CD14-positive monocyte (primary cell): ENCODE measurements at regions not wholly inside any gene's neighbourhood (a gene's known extent, or its start where the extent isn't known, plus 50 kb on each side); places are given as distances from the start of the nearest gene placed in this dataset.

ENCODE experiments used
- DNase-seq, 3 donors: peaks; one replicate each; pipeline ENCODE4 v3.0.0-alpha.2; 2011 to 2022
- H2AFZ ChIP-seq: 2 replicates; pipeline ENCODE4 v1.6.0; 2012; ENCODE audit warnings: mild to moderate bottlenecking, low read depth, low read length, inconsistent platforms; ENCODE audit not compliant: insufficient read depth, poor library complexity, severe bottlenecking
- H3K27ac ChIP-seq, 2 donors: 1 replicate in 1 of 2; 2 replicates in 1 of 2; pipeline ENCODE4 v1.5.1; 2012 to 2013; ENCODE audit warnings: low read length in 2 of 2, control low read depth in 1 of 2, inconsistent platforms in 1 of 2, low read depth in 1 of 2, mild to moderate bottlenecking in 1 of 2
- H3K27me3 ChIP-seq, 2 donors: one replicate each; pipeline versions ENCODE4 v1.6.0 to v1.6.1; 2011 to 2013; ENCODE audit warnings: low read length in 2 of 2; ENCODE audit not compliant: control insufficient read depth in 2 of 2, insufficient read depth in 2 of 2
- H3K36me3 ChIP-seq, 2 donors: replicated peaks in 1 of 2; 1 replicate in 1 of 2; 2 replicates in 1 of 2; pipeline versions ENCODE4 v1.5.1 to v1.6.1; 2012 to 2013; ENCODE audit warnings: low read length in 2 of 2, control low read depth in 1 of 2, inconsistent platforms in 1 of 2, mild to moderate bottlenecking in 1 of 2; ENCODE audit not compliant: insufficient read depth in 2 of 2, control insufficient read depth in 1 of 2
- H3K4me1 ChIP-seq, 2 donors: 1 replicate in 1 of 2; 2 replicates in 1 of 2; pipeline versions ENCODE4 v1.5.1 to v1.6.1; 2012 to 2013; ENCODE audit warnings: low read length in 2 of 2, control low read depth in 1 of 2, inconsistent platforms in 1 of 2, mild to moderate bottlenecking in 1 of 2, moderate library complexity in 1 of 2; ENCODE audit not compliant: insufficient read depth in 2 of 2, control insufficient read depth in 1 of 2
- H3K4me2 ChIP-seq: replicated peaks from 2 replicates; pipeline ENCODE3; 2012; ENCODE audit warnings: low read length, moderate library complexity, mild to moderate bottlenecking; ENCODE audit not compliant: poor library complexity, severe bottlenecking; ENCODE audit errors: extremely low read depth
- H3K4me3 ChIP-seq, 3 experiments: fragments of 200-600 bp in 1 of 3; sonication (generic) in 1 of 3; replicated peaks in 1 of 3; 1 replicate in 2 of 3; 2 replicates in 1 of 3; pipeline ENCODE4 v1.5.1; 2011 to 2013; ENCODE audit warnings: low read length in 3 of 3, mild to moderate bottlenecking in 3 of 3, control low read depth in 2 of 3, low read depth in 2 of 3, inconsistent platforms in 1 of 3, moderate library complexity in 1 of 3
- H3K79me2 ChIP-seq: 2 replicates; pipeline ENCODE4 v1.6.0; 2012; ENCODE audit warnings: mild to moderate bottlenecking, control low read depth, inconsistent platforms, low read length, moderate library complexity; ENCODE audit not compliant: insufficient read depth
- H3K9ac ChIP-seq: 2 replicates; pipeline ENCODE4 v1.6.0; 2017; ENCODE audit warnings: low read length, mild to moderate bottlenecking; ENCODE audit not compliant: insufficient read depth, poor library complexity, severe bottlenecking
- H3K9me3 ChIP-seq, 2 donors: replicated peaks in 1 of 2; 1 replicate in 1 of 2; 2 replicates in 1 of 2; pipeline versions ENCODE4 v1.5.1 to v1.6.1; 2012 to 2013; ENCODE audit warnings: low read length in 2 of 2, control low read depth in 1 of 2; ENCODE audit not compliant: control insufficient read depth in 1 of 2, insufficient read depth in 1 of 2
- H4K20me1 ChIP-seq: 2 replicates; pipeline ENCODE4 v1.6.0; 2012; ENCODE audit warnings: mild to moderate bottlenecking, low read length, control low read depth, moderate library complexity; ENCODE audit not compliant: insufficient read depth
- H3K27ac Mint-ChIP-seq, 7 donors: one replicate each; pipeline ENCODE4 v1.8.0; 2020; ENCODE audit warnings: mild to moderate bottlenecking in 7 of 7, mixed read lengths in 7 of 7, moderate library complexity in 6 of 7, inconsistent platforms in 2 of 7
- H3K27me3 Mint-ChIP-seq, 3 donors: one replicate each; pipeline ENCODE4 v1.8.0; 2021 to 2022; ENCODE audit warnings: low read depth in 3 of 3, mild to moderate bottlenecking in 3 of 3, mixed read lengths in 3 of 3, moderate library complexity in 3 of 3, inconsistent platforms in 1 of 3
- H3K36me3 Mint-ChIP-seq, 2 donors: one replicate each; pipeline ENCODE4 v1.8.0; 2020; ENCODE audit warnings: mixed read lengths in 2 of 2, inconsistent platforms in 1 of 2, mild to moderate bottlenecking in 1 of 2
- H3K4me1 Mint-ChIP-seq: one replicate; pipeline ENCODE4 v1.8.0; 2020; ENCODE audit warnings: mild to moderate bottlenecking, mixed read lengths
- H3K4me3 Mint-ChIP-seq, 2 donors: one replicate each; pipeline ENCODE4 v1.8.0; 2020; ENCODE audit warnings: mild to moderate bottlenecking in 2 of 2, mixed read lengths in 2 of 2, moderate library complexity in 1 of 2
- H3K9me3 Mint-ChIP-seq, 7 donors: one replicate each; pipeline ENCODE4 v1.8.0; 2020 to 2022; ENCODE audit warnings: mixed read lengths in 7 of 7, mild to moderate bottlenecking in 6 of 7, moderate library complexity in 6 of 7, inconsistent platforms in 2 of 7
- CTCF ChIP-seq: fragments of 200-600 bp; IDR thresholded peaks from one replicate; pipeline ENCODE4 v1.8.0; 2022; ENCODE audit warnings: antibody characterized with exemption, mild to moderate bottlenecking
- WGBS: methylation state at CpG from one replicate; pipeline ENCODE4 v1.1.5; 2013; ENCODE audit warnings: missing lambda C conversion rate; ENCODE audit not compliant: insufficient coverage; 5-methylcytosine and 5-hydroxymethylcytosine counted together
- intact Hi-C, 2 donors: fragments of 100-400 bp; cut with micrococcal nuclease; formaldehyde crosslinking; loops; one replicate each; pipeline versions ENCODE4 v1.15.0 to v1.15.1; 2023

GRCh38 chr6:67812693-67813092 lies 822.4 kb upstream of the ADGRB3 start:
- Mint-ChIP-seq H3K27ac (no peak overlapping the region), H3K4me1 (no peaks in the 10 kb centered on the region), H3K4me3 (no peak overlapping the region), H3K27me3 (no peaks in the 10 kb centered on the region), H3K9me3 (peaks cover 8 to 17% (median 11%) of the 10 kb centered on the region in 7 donors), H3K36me3 (no peaks in the 10 kb centered on the region)
- no peak overlapping the region for H3K4me2 ChIP-seq
- H2AFZ ChIP-seq, result no peak overlapping the region
- no peaks in the 10 kb centered on the region for H3K27me3 ChIP-seq
- H3K9me3 ChIP-seq, result peaks cover 8 to 19% of the 10 kb centered on the region in 2 donors
- H3K36me3 ChIP-seq, result no peaks in the 10 kb centered on the region
- H3K27ac ChIP-seq, result no peak overlapping the region
- no peaks in the 10 kb centered on the region for H3K4me1 ChIP-seq
- no peaks in the 10 kb centered on the region for H4K20me1 ChIP-seq
- H3K79me2 ChIP-seq, result no peaks in the 10 kb centered on the region
- WGBS, result 86% methylated on average over 1 of the region's 1 CpG
- no peak overlapping the region for H3K9ac ChIP-seq
- no peak overlapping the region for H3K4me3 ChIP-seq
- intact Hi-C loops, result no loop called here
- DNase-seq, result no peak
- no peak for TF ChIP-seq CTCF

DNA sequence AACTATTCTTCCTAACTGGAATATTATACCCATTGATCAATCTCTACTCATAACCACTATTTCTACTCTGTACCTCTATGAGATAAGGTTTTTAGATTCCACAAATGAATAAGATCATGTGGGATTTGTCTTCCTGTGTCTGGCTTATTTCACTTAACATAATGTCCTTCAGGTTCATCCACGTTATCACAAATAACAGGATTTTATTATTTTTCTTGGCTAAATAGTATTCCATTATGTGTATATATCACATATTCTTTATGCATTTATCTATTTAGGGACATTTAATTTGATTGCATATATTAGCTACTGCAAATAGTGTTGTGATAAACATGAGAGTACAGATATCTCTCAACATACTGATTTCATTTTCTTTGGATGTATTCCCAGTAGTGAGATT lies 823.0 kb upstream of the ADGRB3 start:
- Mint-ChIP-seq H3K36me3 (no peaks in the 10 kb centered on the region), H3K4me3 (no peak overlapping the region), H3K27ac (no peak overlapping the region), H3K9me3 (peaks cover 8 to 17% (median 11%) of the 10 kb centered on the region in 7 donors), H3K4me1 (no peaks in the 10 kb centered on the region), H3K27me3 (no peaks in the 10 kb centered on the region)
- intact Hi-C loops, result no loop called here
- H3K79me2 ChIP-seq, result no peaks in the 10 kb centered on the region
- no peaks in the 10 kb centered on the region for H4K20me1 ChIP-seq
- no peak for TF ChIP-seq CTCF
- no peak overlapping the region for H3K27ac ChIP-seq
- no peaks in the 10 kb centered on the region for H3K36me3 ChIP-seq
- no peak for DNase-seq
- no peak overlapping the region for H3K4me2 ChIP-seq
- no peak overlapping the region for H3K9ac ChIP-seq
- H3K4me1 ChIP-seq, result no peaks in the 10 kb centered on the region
- no peak overlapping the region for H2AFZ ChIP-seq
- H3K27me3 ChIP-seq, result no peaks in the 10 kb centered on the region
- no peak overlapping the region for H3K4me3 ChIP-seq
- H3K9me3 ChIP-seq, result peaks cover 8 to 19% of the 10 kb centered on the region in 2 donors
- WGBS, result no CpG with 5 or more reads among the region's 1 CpG
